HCT116 (cell line): ENCODE measurements at regions not wholly inside any gene's neighbourhood (a gene's known extent, or its start where the extent isn't known, plus 50 kb on each side); places are given as distances from the start of the nearest gene placed in this dataset.

Experiments used
- ATF3 ChIP-seq: IDR thresholded peaks from 2 replicates; pipeline ENCODE4 v1.6.1; 2012
- CEBPB ChIP-seq: IDR thresholded peaks from 2 replicates; pipeline ENCODE4 v1.6.1; 2012; ENCODE audit warnings: low read depth
- EZH2 ChIP-seq: fragments of 200-600 bp; sonication (generic); IDR thresholded peaks from 2 replicates; pipeline ENCODE4 v1.6.1; 2017; ENCODE audit warnings: antibody characterized with exemption, mixed run types
- EZH2phosphoT487 ChIP-seq: fragments of 200-600 bp; IDR thresholded peaks from 2 replicates; pipeline ENCODE4 v1.6.1; 2018; ENCODE audit warnings: antibody characterized with exemption, borderline replicate concordance
- POLR2A ChIP-seq: IDR thresholded peaks from 2 replicates; pipeline ENCODE4 v1.7.0; 2011; ENCODE audit warnings: borderline replicate concordance; ENCODE audit not compliant: insufficient read depth, insufficient read length; ENCODE audit errors: extremely low read depth
- POLR2AphosphoS5 ChIP-seq: IDR thresholded peaks from 2 replicates; pipeline ENCODE4 v1.6.1; 2011; ENCODE audit warnings: mild to moderate bottlenecking, low read depth, low read length, moderate library complexity
- RAD21 ChIP-seq: IDR thresholded peaks from 2 replicates; pipeline ENCODE4 v1.6.1; 2012; ENCODE audit warnings: low read depth, mild to moderate bottlenecking
- SIN3A ChIP-seq: IDR thresholded peaks from 2 replicates; pipeline ENCODE4 v1.6.1; 2012; ENCODE audit warnings: low read depth
- TCF7L2 ChIP-seq: IDR thresholded peaks from 2 replicates; pipeline ENCODE4 v1.7.0; 2011; ENCODE audit warnings: borderline replicate concordance, inconsistent platforms; ENCODE audit not compliant: insufficient read depth, insufficient read length; ENCODE audit errors: extremely low read depth
- ZBTB33 ChIP-seq: IDR thresholded peaks from 2 replicates; pipeline ENCODE4 v1.6.1; 2011; ENCODE audit warnings: mild to moderate bottlenecking, low read length, moderate library complexity; ENCODE audit not compliant: insufficient replicate concordance; ENCODE audit errors: extremely low read depth
- TF ChIP-seq, protein P1 (sequence below): IDR thresholded peaks from 2 replicates; pipeline ENCODE4 v1.6.1; 2012; ENCODE audit warnings: low read depth
- TF ChIP-seq, protein P2 (sequence below), 3 experiments: fragments of 200-600 bp in 1 of 3; sonication (generic) in 1 of 3; IDR thresholded peaks in 2 of 3; conservative IDR thresholded peaks in 1 of 3; 2 replicates each; pipeline ENCODE4 v1.5.1; 2012 to 2017; ENCODE audit warnings: low read depth in 2 of 3, low read length in 2 of 3, antibody characterized with exemption in 1 of 3, borderline replicate concordance in 1 of 3, control low read depth in 1 of 3, mild to moderate bottlenecking in 1 of 3, mixed read lengths in 1 of 3, mixed run types in 1 of 3, moderate library complexity in 1 of 3; ENCODE audit not compliant: insufficient read depth in 1 of 3

- TF ChIP-seq, protein P1, sequence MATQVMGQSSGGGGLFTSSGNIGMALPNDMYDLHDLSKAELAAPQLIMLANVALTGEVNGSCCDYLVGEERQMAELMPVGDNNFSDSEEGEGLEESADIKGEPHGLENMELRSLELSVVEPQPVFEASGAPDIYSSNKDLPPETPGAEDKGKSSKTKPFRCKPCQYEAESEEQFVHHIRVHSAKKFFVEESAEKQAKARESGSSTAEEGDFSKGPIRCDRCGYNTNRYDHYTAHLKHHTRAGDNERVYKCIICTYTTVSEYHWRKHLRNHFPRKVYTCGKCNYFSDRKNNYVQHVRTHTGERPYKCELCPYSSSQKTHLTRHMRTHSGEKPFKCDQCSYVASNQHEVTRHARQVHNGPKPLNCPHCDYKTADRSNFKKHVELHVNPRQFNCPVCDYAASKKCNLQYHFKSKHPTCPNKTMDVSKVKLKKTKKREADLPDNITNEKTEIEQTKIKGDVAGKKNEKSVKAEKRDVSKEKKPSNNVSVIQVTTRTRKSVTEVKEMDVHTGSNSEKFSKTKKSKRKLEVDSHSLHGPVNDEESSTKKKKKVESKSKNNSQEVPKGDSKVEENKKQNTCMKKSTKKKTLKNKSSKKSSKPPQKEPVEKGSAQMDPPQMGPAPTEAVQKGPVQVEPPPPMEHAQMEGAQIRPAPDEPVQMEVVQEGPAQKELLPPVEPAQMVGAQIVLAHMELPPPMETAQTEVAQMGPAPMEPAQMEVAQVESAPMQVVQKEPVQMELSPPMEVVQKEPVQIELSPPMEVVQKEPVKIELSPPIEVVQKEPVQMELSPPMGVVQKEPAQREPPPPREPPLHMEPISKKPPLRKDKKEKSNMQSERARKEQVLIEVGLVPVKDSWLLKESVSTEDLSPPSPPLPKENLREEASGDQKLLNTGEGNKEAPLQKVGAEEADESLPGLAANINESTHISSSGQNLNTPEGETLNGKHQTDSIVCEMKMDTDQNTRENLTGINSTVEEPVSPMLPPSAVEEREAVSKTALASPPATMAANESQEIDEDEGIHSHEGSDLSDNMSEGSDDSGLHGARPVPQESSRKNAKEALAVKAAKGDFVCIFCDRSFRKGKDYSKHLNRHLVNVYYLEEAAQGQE: no peak
- TF ChIP-seq, protein P2, sequence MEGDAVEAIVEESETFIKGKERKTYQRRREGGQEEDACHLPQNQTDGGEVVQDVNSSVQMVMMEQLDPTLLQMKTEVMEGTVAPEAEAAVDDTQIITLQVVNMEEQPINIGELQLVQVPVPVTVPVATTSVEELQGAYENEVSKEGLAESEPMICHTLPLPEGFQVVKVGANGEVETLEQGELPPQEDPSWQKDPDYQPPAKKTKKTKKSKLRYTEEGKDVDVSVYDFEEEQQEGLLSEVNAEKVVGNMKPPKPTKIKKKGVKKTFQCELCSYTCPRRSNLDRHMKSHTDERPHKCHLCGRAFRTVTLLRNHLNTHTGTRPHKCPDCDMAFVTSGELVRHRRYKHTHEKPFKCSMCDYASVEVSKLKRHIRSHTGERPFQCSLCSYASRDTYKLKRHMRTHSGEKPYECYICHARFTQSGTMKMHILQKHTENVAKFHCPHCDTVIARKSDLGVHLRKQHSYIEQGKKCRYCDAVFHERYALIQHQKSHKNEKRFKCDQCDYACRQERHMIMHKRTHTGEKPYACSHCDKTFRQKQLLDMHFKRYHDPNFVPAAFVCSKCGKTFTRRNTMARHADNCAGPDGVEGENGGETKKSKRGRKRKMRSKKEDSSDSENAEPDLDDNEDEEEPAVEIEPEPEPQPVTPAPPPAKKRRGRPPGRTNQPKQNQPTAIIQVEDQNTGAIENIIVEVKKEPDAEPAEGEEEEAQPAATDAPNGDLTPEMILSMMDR (IDR thresholded peaks at IDR 0.05 in 2 of 3, conservative IDR thresholded peaks at IDR 0.05 in 1 of 3; ENCODE audit: borderline replicate concordance in 1 of 3, insufficient read depth in 1 of 3, low read depth in 2 of 3, low read length in 2 of 3): no peak
- TF ChIP-seq ATF3 (no peak), POLR2A (no peak), SIN3A (no peak), POLR2AphosphoS5 (no peak), TCF7L2 (no peak), ZBTB33 (no peak), CEBPB (no peak), EZH2 (no peak), EZH2phosphoT487 (no peak), RAD21 (no peak)
Measured at GRCh38 chrX:115449742-115450141, 111.2 kb upstream of the PLS3 start.
